ENCODE measurements at regions not wholly inside any gene's neighbourhood (a gene's known extent, or its start where the extent isn't known, plus 50 kb on each side); places are given as distances from the start of the nearest gene placed in this dataset.

GRCh38 chr9:134234001-134234660 is 69.8 kb upstream of the RNU6ATAC start:
- FAIRE-seq (no peak), DNase-seq (peak in 1 of 5 donors; percentile 71)
- H3K9ac ChIP-seq (ENCODE audit: low read length in 3 of 3): no peak overlapping the region
- no peaks in the 10 kb centered on the region for H3K9me3 ChIP-seq (ENCODE audit: control insufficient read depth in 2 of 3, insufficient read depth in 1 of 3, low read length in 3 of 3)
- intact Hi-C loops (cut with DNase I): no loop called here
- TF ChIP-seq, protein P1, sequence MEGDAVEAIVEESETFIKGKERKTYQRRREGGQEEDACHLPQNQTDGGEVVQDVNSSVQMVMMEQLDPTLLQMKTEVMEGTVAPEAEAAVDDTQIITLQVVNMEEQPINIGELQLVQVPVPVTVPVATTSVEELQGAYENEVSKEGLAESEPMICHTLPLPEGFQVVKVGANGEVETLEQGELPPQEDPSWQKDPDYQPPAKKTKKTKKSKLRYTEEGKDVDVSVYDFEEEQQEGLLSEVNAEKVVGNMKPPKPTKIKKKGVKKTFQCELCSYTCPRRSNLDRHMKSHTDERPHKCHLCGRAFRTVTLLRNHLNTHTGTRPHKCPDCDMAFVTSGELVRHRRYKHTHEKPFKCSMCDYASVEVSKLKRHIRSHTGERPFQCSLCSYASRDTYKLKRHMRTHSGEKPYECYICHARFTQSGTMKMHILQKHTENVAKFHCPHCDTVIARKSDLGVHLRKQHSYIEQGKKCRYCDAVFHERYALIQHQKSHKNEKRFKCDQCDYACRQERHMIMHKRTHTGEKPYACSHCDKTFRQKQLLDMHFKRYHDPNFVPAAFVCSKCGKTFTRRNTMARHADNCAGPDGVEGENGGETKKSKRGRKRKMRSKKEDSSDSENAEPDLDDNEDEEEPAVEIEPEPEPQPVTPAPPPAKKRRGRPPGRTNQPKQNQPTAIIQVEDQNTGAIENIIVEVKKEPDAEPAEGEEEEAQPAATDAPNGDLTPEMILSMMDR (IDR thresholded peaks at IDR 0.05; ENCODE audit: borderline replicate concordance, extremely low read depth, insufficient read depth): no peak
- H3K4me3 ChIP-seq (ENCODE audit: low read length in 3 of 3): no peak overlapping the region
- H3K27ac ChIP-seq (ENCODE audit: low read depth in 2 of 2, low read length in 2 of 2): no peak overlapping the region
- H3K4me1 ChIP-seq (ENCODE audit: control insufficient read depth in 2 of 3, insufficient read depth in 2 of 3, low read depth in 1 of 3, low read length in 3 of 3): peaks cover 0 to 22% (median 11%) of the 10 kb centered on the region in 3 donors
- no peaks in the 10 kb centered on the region for H3K36me3 ChIP-seq (ENCODE audit: control insufficient read depth in 2 of 3, insufficient read depth in 3 of 3, low read length in 3 of 3)
- no peaks in the 10 kb centered on the region for H3K27me3 ChIP-seq (ENCODE audit: control insufficient read depth, insufficient read depth, low read length)

- intact Hi-C loops (cut with DNase I): no loop called here
- DNase-seq (peak in 1 of 5 donors; percentile 77), FAIRE-seq (no peak)
These were observed 70.5 kb upstream of the RNU6ATAC start for GRCh38 chr9:134234687-134235359.

GRCh38 chr9:134235366-134235765 is 71.0 kb upstream of the RNU6ATAC start:
- Histone ChIP-seq H3K4me1 (ENCODE audit: control insufficient read depth in 2 of 3, insufficient read depth in 2 of 3, low read depth in 1 of 3, low read length in 3 of 3) (peaks cover 0 to 19% (median 11%) of the 10 kb centered on the region in 3 donors), H3K36me3 (ENCODE audit: control insufficient read depth in 2 of 3, insufficient read depth in 3 of 3, low read length in 3 of 3) (no peaks in the 10 kb centered on the region), H3K27ac (ENCODE audit: low read depth in 2 of 2, low read length in 2 of 2) (no peak overlapping the region), H3K4me3 (ENCODE audit: low read length in 3 of 3) (no peak overlapping the region), H3K9ac (ENCODE audit: low read length in 3 of 3) (no peak overlapping the region), H3K9me3 (ENCODE audit: control insufficient read depth in 2 of 3, insufficient read depth in 1 of 3, low read length in 3 of 3) (no peaks in the 10 kb centered on the region), H3K27me3 (ENCODE audit: control insufficient read depth, insufficient read depth, low read length) (no peaks in the 10 kb centered on the region)
- intact Hi-C loops (cut with DNase I): no loop called here
- FAIRE-seq (no peak), DNase-seq (peak in 1 of 5 donors; percentile 74)
- TF ChIP-seq, protein P1 (IDR thresholded peaks at IDR 0.05; ENCODE audit: borderline replicate concordance, extremely low read depth, insufficient read depth): no peak

More at GRCh38 chr9:134234687-134235359, 70.5 kb upstream of the RNU6ATAC start:
- Histone ChIP-seq H3K27ac (ENCODE audit: low read depth in 2 of 2, low read length in 2 of 2) (no peak overlapping the region), H3K4me3 (ENCODE audit: low read length in 3 of 3) (no peak overlapping the region), H3K36me3 (ENCODE audit: control insufficient read depth in 2 of 3, insufficient read depth in 3 of 3, low read length in 3 of 3) (no peaks in the 10 kb centered on the region), H3K9ac (ENCODE audit: low read length in 3 of 3) (no peak overlapping the region), H3K27me3 (ENCODE audit: control insufficient read depth, insufficient read depth, low read length) (no peaks in the 10 kb centered on the region), H3K4me1 (ENCODE audit: control insufficient read depth in 2 of 3, insufficient read depth in 2 of 3, low read depth in 1 of 3, low read length in 3 of 3) (peaks cover 0 to 22% (median 11%) of the 10 kb centered on the region in 3 donors), H3K9me3 (ENCODE audit: control insufficient read depth in 2 of 3, insufficient read depth in 1 of 3, low read length in 3 of 3) (no peaks in the 10 kb centered on the region)
- TF ChIP-seq, protein P1 (IDR thresholded peaks at IDR 0.05; ENCODE audit: borderline replicate concordance, extremely low read depth, insufficient read depth): no peak
